ENCODE measurements at regions not wholly inside any gene's neighbourhood (a gene's known extent, or its start where the extent isn't known, plus 50 kb on each side); places are given as distances from the start of the nearest gene placed in this dataset.

- Mint-ChIP-seq H3K4me3 (ENCODE audit: unreplicated experiment) (no peak overlapping the region), H3K4me1 (ENCODE audit: low read depth, unreplicated experiment) (no peaks in the 10 kb centered on the region), H3K27ac (ENCODE audit: unreplicated experiment) (no peak overlapping the region), H3K27me3 (ENCODE audit: unreplicated experiment) (no peaks in the 10 kb centered on the region), H3K36me3 (ENCODE audit: unreplicated experiment) (no peaks in the 10 kb centered on the region), H3K9me3 (ENCODE audit: unreplicated experiment) (no peaks in the 10 kb centered on the region)
- TF ChIP-seq, protein P1, sequence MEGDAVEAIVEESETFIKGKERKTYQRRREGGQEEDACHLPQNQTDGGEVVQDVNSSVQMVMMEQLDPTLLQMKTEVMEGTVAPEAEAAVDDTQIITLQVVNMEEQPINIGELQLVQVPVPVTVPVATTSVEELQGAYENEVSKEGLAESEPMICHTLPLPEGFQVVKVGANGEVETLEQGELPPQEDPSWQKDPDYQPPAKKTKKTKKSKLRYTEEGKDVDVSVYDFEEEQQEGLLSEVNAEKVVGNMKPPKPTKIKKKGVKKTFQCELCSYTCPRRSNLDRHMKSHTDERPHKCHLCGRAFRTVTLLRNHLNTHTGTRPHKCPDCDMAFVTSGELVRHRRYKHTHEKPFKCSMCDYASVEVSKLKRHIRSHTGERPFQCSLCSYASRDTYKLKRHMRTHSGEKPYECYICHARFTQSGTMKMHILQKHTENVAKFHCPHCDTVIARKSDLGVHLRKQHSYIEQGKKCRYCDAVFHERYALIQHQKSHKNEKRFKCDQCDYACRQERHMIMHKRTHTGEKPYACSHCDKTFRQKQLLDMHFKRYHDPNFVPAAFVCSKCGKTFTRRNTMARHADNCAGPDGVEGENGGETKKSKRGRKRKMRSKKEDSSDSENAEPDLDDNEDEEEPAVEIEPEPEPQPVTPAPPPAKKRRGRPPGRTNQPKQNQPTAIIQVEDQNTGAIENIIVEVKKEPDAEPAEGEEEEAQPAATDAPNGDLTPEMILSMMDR (IDR thresholded peaks at IDR 0.05; ENCODE audit: partially characterized antibody, unreplicated experiment), result no peak
- no peak for DNase-seq
Measured at GRCh38 chr14:48350971-48351370, 675.6 kb upstream of the MDGA2 start.

DNA sequence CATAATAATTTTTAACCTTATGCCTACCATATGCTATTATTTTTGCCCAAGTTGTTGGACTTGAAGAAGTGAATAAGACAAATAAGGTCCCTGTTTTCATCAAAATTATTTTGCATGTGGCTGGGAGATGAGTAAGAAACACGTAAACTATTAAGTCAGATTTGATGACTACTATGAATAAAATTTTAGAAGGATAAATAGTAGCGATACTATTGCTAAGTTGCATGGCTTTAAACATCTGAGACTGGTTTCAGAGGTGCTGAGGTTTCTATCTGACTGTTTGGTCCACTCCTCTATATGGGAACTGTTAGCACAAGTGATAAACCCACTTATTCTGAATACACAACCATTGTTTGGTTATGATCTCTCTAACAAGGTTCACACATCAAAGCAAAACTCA is 674.3 kb upstream of the MDGA2 start:
- no peaks in the 10 kb centered on the region for H3K9me3 Mint-ChIP-seq (ENCODE audit: unreplicated experiment)

GRCh38 chr14:48341069-48341468 is 665.7 kb upstream of the MDGA2 start:
- Mint-ChIP-seq H3K27me3 (ENCODE audit: unreplicated experiment) (no peaks in the 10 kb centered on the region), H3K4me3 (ENCODE audit: unreplicated experiment) (no peak overlapping the region), H3K27ac (ENCODE audit: unreplicated experiment) (no peak overlapping the region), H3K9me3 (ENCODE audit: unreplicated experiment) (no peaks in the 10 kb centered on the region), H3K36me3 (ENCODE audit: unreplicated experiment) (no peaks in the 10 kb centered on the region), H3K4me1 (ENCODE audit: low read depth, unreplicated experiment) (no peaks in the 10 kb centered on the region)
- TF ChIP-seq, protein P1 (IDR thresholded peaks at IDR 0.05; ENCODE audit: partially characterized antibody, unreplicated experiment), result no peak
- DNase-seq, result no peak

More for the DNA sequence above, 674.3 kb upstream of the MDGA2 start:
- Mint-ChIP-seq H3K4me1 (ENCODE audit: low read depth, unreplicated experiment) (no peaks in the 10 kb centered on the region), H3K4me3 (ENCODE audit: unreplicated experiment) (no peak overlapping the region), H3K36me3 (ENCODE audit: unreplicated experiment) (no peaks in the 10 kb centered on the region), H3K27ac (ENCODE audit: unreplicated experiment) (no peak overlapping the region), H3K27me3 (ENCODE audit: unreplicated experiment) (no peaks in the 10 kb centered on the region)
- TF ChIP-seq, protein P1 (IDR thresholded peaks at IDR 0.05; ENCODE audit: partially characterized antibody, unreplicated experiment), result no peak
- no peak for DNase-seq

DNA sequence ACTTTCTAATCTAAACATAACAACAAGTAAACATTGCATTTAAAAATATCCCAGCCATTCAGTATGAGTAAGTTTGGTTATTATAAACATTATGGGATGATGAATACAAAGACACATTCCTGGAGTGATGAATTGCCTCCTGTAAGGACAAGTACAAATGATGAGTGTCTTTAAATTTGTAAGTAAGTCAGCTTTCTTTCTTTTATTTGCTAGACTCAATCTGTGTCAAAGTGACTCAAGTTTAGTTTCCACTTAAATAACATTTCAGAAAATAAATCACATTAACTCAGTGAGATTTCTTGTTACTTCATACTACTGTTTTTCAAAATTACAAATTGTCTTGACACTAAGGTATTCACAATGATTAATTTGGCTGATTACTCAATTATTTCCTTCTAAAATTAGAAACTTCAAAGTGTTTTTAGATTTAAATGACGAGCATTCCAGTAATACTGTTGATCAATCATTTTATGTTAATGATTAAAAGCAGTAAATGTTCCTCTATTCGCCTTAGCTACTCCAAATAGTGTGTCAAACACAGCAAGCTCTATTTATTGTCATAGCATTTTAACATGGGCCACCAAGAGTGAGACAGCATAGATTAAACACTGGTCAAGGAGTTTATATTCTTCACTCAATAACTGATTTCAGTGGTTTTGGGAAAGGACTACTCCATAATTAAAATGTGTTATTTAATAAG is 658.0 kb upstream of the MDGA2 start:
- no peaks in the 10 kb centered on the region for H3K9me3 Mint-ChIP-seq (ENCODE audit: unreplicated experiment)
- H3K27ac Mint-ChIP-seq (ENCODE audit: unreplicated experiment), result no peak overlapping the region
- no peaks in the 10 kb centered on the region for H3K27me3 Mint-ChIP-seq (ENCODE audit: unreplicated experiment)
- H3K36me3 Mint-ChIP-seq (ENCODE audit: unreplicated experiment), result no peaks in the 10 kb centered on the region
- TF ChIP-seq, protein P1 (IDR thresholded peaks at IDR 0.05; ENCODE audit: partially characterized antibody, unreplicated experiment), result no peak
- no peak overlapping the region for H3K4me3 Mint-ChIP-seq (ENCODE audit: unreplicated experiment)
- DNase-seq, result no peak
- no peaks in the 10 kb centered on the region for H3K4me1 Mint-ChIP-seq (ENCODE audit: low read depth, unreplicated experiment)

DNA sequence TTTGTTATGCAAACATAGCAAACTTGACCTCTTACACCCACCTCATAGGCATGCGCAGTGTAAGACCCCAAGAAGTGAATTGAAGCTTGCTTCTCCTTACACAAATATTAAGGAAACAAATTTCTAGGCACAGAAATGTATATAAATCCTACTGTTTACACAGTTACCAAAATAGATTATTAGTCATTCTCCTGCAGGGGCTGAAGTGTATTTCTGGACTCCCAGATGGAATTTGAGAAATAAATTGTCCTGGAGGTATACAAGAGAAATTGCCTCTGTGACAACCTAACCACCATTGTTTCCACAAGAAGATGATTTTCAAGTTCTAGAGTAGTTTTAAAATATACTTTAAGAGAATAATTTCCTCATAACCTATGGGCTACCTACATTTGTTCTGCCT is 656.0 kb upstream of the MDGA2 start:
- no peak for DNase-seq
- Mint-ChIP-seq H3K9me3 (ENCODE audit: unreplicated experiment) (no peaks in the 10 kb centered on the region), H3K27me3 (ENCODE audit: unreplicated experiment) (no peaks in the 10 kb centered on the region), H3K36me3 (ENCODE audit: unreplicated experiment) (no peaks in the 10 kb centered on the region), H3K4me3 (ENCODE audit: unreplicated experiment) (no peak overlapping the region), H3K27ac (ENCODE audit: unreplicated experiment) (no peak overlapping the region), H3K4me1 (ENCODE audit: low read depth, unreplicated experiment) (no peaks in the 10 kb centered on the region)
- TF ChIP-seq, protein P1 (IDR thresholded peaks at IDR 0.05; ENCODE audit: partially characterized antibody, unreplicated experiment), result no peak

All from glutamatergic neuron (in vitro differentiated cells).